Endodermal cell (in vitro differentiated cells): ENCODE measurements at regions not wholly inside any gene's neighbourhood (a gene's known extent, or its start where the extent isn't known, plus 50 kb on each side); places are given as distances from the start of the nearest gene placed in this dataset.

Source experiments
- DNase-seq: peaks from one replicate; pipeline ENCODE4 v3.0.0-alpha.2; 2017
- H3K27ac ChIP-seq: 2 replicates; pipeline ENCODE4 v1.5.1; 2013; ENCODE audit warnings: mild to moderate bottlenecking, low read depth, low read length, moderate library complexity
- H3K27me3 ChIP-seq: 2 replicates; pipeline ENCODE4 v1.6.1; 2013; ENCODE audit warnings: mild to moderate bottlenecking, low read length, moderate library complexity; ENCODE audit not compliant: insufficient read depth, control insufficient read depth, poor library complexity, severe bottlenecking
- H3K36me3 ChIP-seq: 2 replicates; pipeline ENCODE4 v1.7.0; 2013; ENCODE audit warnings: mild to moderate bottlenecking, low read length, moderate library complexity; ENCODE audit not compliant: control insufficient read depth, insufficient read depth
- H3K4me1 ChIP-seq: one replicate; pipeline ENCODE4 v1.7.0; 2013; ENCODE audit warnings: low read length; ENCODE audit not compliant: control insufficient read depth, insufficient read depth
- H3K4me3 ChIP-seq: 2 replicates; pipeline ENCODE4 v1.5.1; 2013; ENCODE audit warnings: mild to moderate bottlenecking, low read length, moderate library complexity
- H3K9ac ChIP-seq: 2 replicates; pipeline ENCODE4 v1.6.1; 2013; ENCODE audit warnings: mild to moderate bottlenecking, low read length, moderate library complexity; ENCODE audit not compliant: poor library complexity, severe bottlenecking; ENCODE audit errors: extremely low read depth
- H3K9me3 ChIP-seq: 2 replicates; pipeline ENCODE4 v1.6.1; 2013; ENCODE audit warnings: mild to moderate bottlenecking, low read length, moderate library complexity; ENCODE audit not compliant: control insufficient read depth
- H3K27ac Mint-ChIP-seq: 2 replicates; pipeline ENCODE4 v1.8.0; 2020; ENCODE audit warnings: mixed read lengths
- H3K27me3 Mint-ChIP-seq: 2 replicates; pipeline ENCODE4 v1.8.0; 2021; ENCODE audit warnings: mild to moderate bottlenecking, mixed read lengths; ENCODE audit not compliant: insufficient read depth
- H3K36me3 Mint-ChIP-seq: 2 replicates; pipeline ENCODE4 v1.8.0; 2020; ENCODE audit warnings: low read depth, mixed read lengths
- H3K4me1 Mint-ChIP-seq: 2 replicates; pipeline ENCODE4 v1.8.0; 2020; ENCODE audit warnings: mixed read lengths
- H3K4me3 Mint-ChIP-seq: 2 replicates; pipeline ENCODE4 v1.8.0; 2020; ENCODE audit warnings: mild to moderate bottlenecking, moderate library complexity, mixed read lengths
- H3K9me3 Mint-ChIP-seq: 2 replicates; pipeline ENCODE4 v1.8.0; 2020; ENCODE audit warnings: mild to moderate bottlenecking, mixed read lengths
- CTCF ChIP-seq: fragments of 200-600 bp; sonication (generic); conservative IDR thresholded peaks from 2 replicates; pipeline ENCODE4 v1.5.0; 2021; ENCODE audit warnings: antibody characterized with exemption, mild to moderate bottlenecking
- WGBS, 2 experiments: methylation state at CpG; one replicate each; pipeline versions ENCODE4 v1.1.5 to v1.1.7; 2013; ENCODE audit warnings: missing lambda C conversion rate in 2 of 2, mixed read lengths in 1 of 2; ENCODE audit not compliant: insufficient coverage in 1 of 2, insufficient read length in 1 of 2; 5-methylcytosine and 5-hydroxymethylcytosine counted together

DNA sequence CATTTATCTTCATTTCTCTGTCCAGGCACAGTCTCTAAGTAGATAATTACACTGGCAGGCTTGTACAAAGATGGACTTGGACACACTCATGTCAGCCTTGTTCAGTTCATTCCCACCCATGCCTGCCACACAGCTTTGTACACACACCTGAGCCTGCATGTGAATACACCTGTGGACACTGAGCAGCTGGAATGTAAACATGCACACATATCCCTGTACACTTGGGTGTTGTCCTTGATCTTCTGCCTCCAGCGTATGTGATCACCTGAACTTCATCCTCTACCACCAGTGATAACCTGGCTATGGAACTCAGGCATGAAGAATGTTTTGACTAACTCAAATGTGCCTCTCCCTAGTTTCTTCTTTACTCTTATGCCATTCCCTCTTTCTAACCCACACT lies 190.6 kb downstream of the DHX35 start:
- Histone ChIP-seq H3K27me3 (no peaks in the 10 kb centered on the region), H3K36me3 (no peaks in the 10 kb centered on the region), H3K27ac (no peak overlapping the region), H3K4me3 (no peak overlapping the region), H3K4me1 (no peaks in the 10 kb centered on the region), H3K9me3 (no peaks in the 10 kb centered on the region), H3K9ac (no peak overlapping the region)
- DNase-seq, result no peak
- no peaks in the 10 kb centered on the region for H3K9me3 Mint-ChIP-seq
- WGBS, 2 experiments, result 93 to 100% methylated on average over 1 of the region's 1 CpG
- no peaks in the 10 kb centered on the region for H3K36me3 Mint-ChIP-seq
- H3K27me3 Mint-ChIP-seq, result peaks cover 2% of the 10 kb centered on the region
- H3K4me3 Mint-ChIP-seq, result no peak overlapping the region
- H3K4me1 Mint-ChIP-seq, result no peaks in the 10 kb centered on the region
- H3K27ac Mint-ChIP-seq, result no peak overlapping the region
- TF ChIP-seq CTCF, result no peak

DNA sequence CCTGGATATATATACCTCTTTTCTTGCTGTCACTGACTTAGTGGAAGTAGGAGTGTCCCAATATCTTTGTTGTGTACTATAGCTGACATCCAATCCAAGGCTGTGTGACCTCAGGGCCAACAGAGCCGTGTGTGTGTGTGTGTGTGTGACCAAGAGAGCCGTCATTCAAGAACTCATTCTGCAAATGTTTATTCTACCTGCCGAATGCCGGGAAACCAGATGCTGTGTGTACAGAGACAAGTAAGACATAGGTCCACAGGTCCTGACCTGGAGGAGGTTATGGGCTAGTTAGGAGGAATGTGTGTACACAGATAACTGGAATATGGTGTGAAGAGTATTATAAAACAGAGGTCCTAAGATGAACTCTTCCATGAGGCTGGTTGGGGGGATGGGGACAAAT lies 190.0 kb downstream of the DHX35 start:
- Histone ChIP-seq H3K4me3 (no peak overlapping the region), H3K36me3 (no peaks in the 10 kb centered on the region), H3K9me3 (no peaks in the 10 kb centered on the region), H3K9ac (no peak overlapping the region), H3K27ac (no peak overlapping the region), H3K4me1 (no peaks in the 10 kb centered on the region), H3K27me3 (no peaks in the 10 kb centered on the region)
- Mint-ChIP-seq H3K27me3 (peaks cover 2% of the 10 kb centered on the region), H3K9me3 (no peaks in the 10 kb centered on the region), H3K36me3 (no peaks in the 10 kb centered on the region), H3K4me3 (no peak overlapping the region), H3K4me1 (no peaks in the 10 kb centered on the region), H3K27ac (no peak overlapping the region)
- TF ChIP-seq CTCF, result no peak
- 76 to 89% methylated on average over 2 to 4 of the region's 4 CpGs for WGBS, 2 experiments
- no peak for DNase-seq

DNA sequence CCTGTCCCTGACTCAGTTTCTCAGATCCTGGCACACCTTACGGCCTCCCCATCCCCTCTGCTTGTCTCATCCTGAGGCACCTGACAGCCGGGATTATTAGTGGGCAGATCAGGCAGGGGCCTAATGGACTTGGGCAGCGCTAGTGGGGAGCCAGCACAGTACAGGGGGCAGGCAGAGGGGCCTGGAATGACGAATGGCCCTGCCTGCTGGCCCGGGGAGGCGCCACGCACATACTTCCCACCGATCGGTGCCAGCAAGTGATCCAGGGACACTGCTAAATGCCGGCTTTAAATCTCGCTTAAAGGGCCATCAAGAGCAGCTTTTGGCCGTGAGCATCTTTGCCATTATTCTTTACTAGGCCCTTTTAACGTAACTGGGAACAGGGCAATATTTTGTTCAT lies 188.4 kb downstream of the DHX35 start:
- H3K36me3 Mint-ChIP-seq, result no peaks in the 10 kb centered on the region
- peaks cover 2% of the 10 kb centered on the region for H3K27me3 Mint-ChIP-seq
- Histone ChIP-seq H3K4me3 (no peak overlapping the region), H3K27me3 (no peaks in the 10 kb centered on the region), H3K4me1 (no peaks in the 10 kb centered on the region), H3K9ac (no peak overlapping the region), H3K27ac (no peak overlapping the region), H3K36me3 (no peaks in the 10 kb centered on the region), H3K9me3 (no peaks in the 10 kb centered on the region)
- peaks cover 4% of the 10 kb centered on the region for H3K4me1 Mint-ChIP-seq
- WGBS, 2 experiments, result 90% methylated on average over 12 to 13 of the region's 13 CpGs
- DNase-seq, result no peak
- H3K9me3 Mint-ChIP-seq, result no peaks in the 10 kb centered on the region
- no peak for TF ChIP-seq CTCF
- no peak overlapping the region for H3K27ac Mint-ChIP-seq
- no peak overlapping the region for H3K4me3 Mint-ChIP-seq
